BLaER1 (cell line): ENCODE measurements at regions not wholly inside any gene's neighbourhood (a gene's known extent, or its start where the extent isn't known, plus 50 kb on each side); places are given as distances from the start of the nearest gene placed in this dataset.

Experiments
- H3K27ac ChIP-seq: shearing (Covaris generic); formaldehyde crosslinking; 2 replicates; pipeline ENCODE4 v1.8.1; 2022
- H3K27me3 ChIP-seq: shearing (Covaris generic); formaldehyde crosslinking; 2 replicates; pipeline ENCODE4 v1.8.1; 2022
- H3K36me3 ChIP-seq: shearing (Covaris generic); formaldehyde crosslinking; 2 replicates; pipeline ENCODE4 v1.8.1; 2022
- H3K4me1 ChIP-seq: shearing (Covaris generic); formaldehyde crosslinking; 2 replicates; pipeline ENCODE4 v1.8.1; 2022
- H3K4me2 ChIP-seq: shearing (Covaris generic); formaldehyde crosslinking; 2 replicates; pipeline ENCODE4 v1.8.1; 2022
- H3K4me3 ChIP-seq: shearing (Covaris generic); formaldehyde crosslinking; 2 replicates; pipeline ENCODE4 v1.8.1; 2022
- H3K9ac ChIP-seq: shearing (Covaris generic); formaldehyde crosslinking; 2 replicates; pipeline ENCODE4 v1.8.1; 2022
- H3K9me3 ChIP-seq: shearing (Covaris generic); formaldehyde crosslinking; 2 replicates; pipeline ENCODE4 v1.8.1; 2022
- H4K20me1 ChIP-seq: shearing (Covaris generic); formaldehyde crosslinking; 2 replicates; pipeline ENCODE4 v1.8.1; 2022
- Cebpa-rat ChIP-seq: shearing (Covaris generic); IDR thresholded peaks from 2 replicates; pipeline ENCODE4 v1.8.1; 2022

GRCh38 chr20:60652046-60652445, 600.0 kb upstream of the CDH4 start:
- H3K27me3 ChIP-seq = no peaks in the 10 kb centered on the region

GRCh38 chr20:60652615-60653014, 599.4 kb upstream of the CDH4 start:
- H4K20me1 ChIP-seq = no peaks in the 10 kb centered on the region
- no peaks in the 10 kb centered on the region for H3K4me1 ChIP-seq
- H3K36me3 ChIP-seq = no peaks in the 10 kb centered on the region
- no peak for TF ChIP-seq Cebpa-rat
- no peaks in the 10 kb centered on the region for H3K9me3 ChIP-seq
- no peak overlapping the region for H3K4me2 ChIP-seq
- H3K27me3 ChIP-seq = no peaks in the 10 kb centered on the region
- H3K27ac ChIP-seq = no peak overlapping the region
- no peak overlapping the region for H3K4me3 ChIP-seq
- H3K9ac ChIP-seq = no peak overlapping the region

More at GRCh38 chr20:60652046-60652445, 600.0 kb upstream of the CDH4 start:
- no peak overlapping the region for H3K4me3 ChIP-seq
- no peak overlapping the region for H3K4me2 ChIP-seq
- no peaks in the 10 kb centered on the region for H3K4me1 ChIP-seq
- H4K20me1 ChIP-seq = no peaks in the 10 kb centered on the region
- 0 out of 2 replicates have a peak, but pooled peaks cover 2% of the 10 kb centered on the region for H3K9me3 ChIP-seq
- no peak for TF ChIP-seq Cebpa-rat
- no peak overlapping the region for H3K27ac ChIP-seq
- no peaks in the 10 kb centered on the region for H3K36me3 ChIP-seq
- no peak overlapping the region for H3K9ac ChIP-seq

- no peak overlapping the region for H3K9ac ChIP-seq
- no peak overlapping the region for H3K4me3 ChIP-seq
- H3K4me1 ChIP-seq = no peaks in the 10 kb centered on the region
- no peaks in the 10 kb centered on the region for H3K36me3 ChIP-seq
- H4K20me1 ChIP-seq = no peaks in the 10 kb centered on the region
- no peaks in the 10 kb centered on the region for H3K9me3 ChIP-seq
- H3K4me2 ChIP-seq = no peak overlapping the region
- no peak overlapping the region for H3K27ac ChIP-seq
- no peaks in the 10 kb centered on the region for H3K27me3 ChIP-seq
- no peak for TF ChIP-seq Cebpa-rat
These were observed 598.8 kb upstream of the CDH4 start for GRCh38 chr20:60653111-60653845.

GRCh38 chr20:60658681-60659080, 593.4 kb upstream of the CDH4 start:
- H3K27ac ChIP-seq = no peak overlapping the region
- H3K27me3 ChIP-seq = no peaks in the 10 kb centered on the region
- no peaks in the 10 kb centered on the region for H3K9me3 ChIP-seq
- no peak for TF ChIP-seq Cebpa-rat
- no peak overlapping the region for H3K9ac ChIP-seq
- no peaks in the 10 kb centered on the region for H3K4me1 ChIP-seq
- H3K4me2 ChIP-seq = no peak overlapping the region
- H3K4me3 ChIP-seq = no peak overlapping the region
- no peaks in the 10 kb centered on the region for H4K20me1 ChIP-seq
- H3K36me3 ChIP-seq = no peaks in the 10 kb centered on the region

- no peaks in the 10 kb centered on the region for H3K36me3 ChIP-seq
- H3K27ac ChIP-seq = no peak overlapping the region
- no peaks in the 10 kb centered on the region for H4K20me1 ChIP-seq
- H3K4me3 ChIP-seq = no peak overlapping the region
- H3K9ac ChIP-seq = no peak overlapping the region
- no peak overlapping the region for H3K4me2 ChIP-seq
- no peaks in the 10 kb centered on the region for H3K9me3 ChIP-seq
- no peaks in the 10 kb centered on the region for H3K4me1 ChIP-seq
- no peaks in the 10 kb centered on the region for H3K27me3 ChIP-seq
- TF ChIP-seq Cebpa-rat = no peak
These were observed 592.8 kb upstream of the CDH4 start for GRCh38 chr20:60659240-60659639.

- no peaks in the 10 kb centered on the region for H3K9me3 ChIP-seq
- no peak overlapping the region for H3K4me3 ChIP-seq
- no peak overlapping the region for H3K9ac ChIP-seq
- H3K27me3 ChIP-seq = no peaks in the 10 kb centered on the region
- no peak for TF ChIP-seq Cebpa-rat
- no peaks in the 10 kb centered on the region for H3K36me3 ChIP-seq
- no peak overlapping the region for H3K27ac ChIP-seq
- H3K4me1 ChIP-seq = no peaks in the 10 kb centered on the region
- H3K4me2 ChIP-seq = no peak overlapping the region
- no peaks in the 10 kb centered on the region for H4K20me1 ChIP-seq
These were observed 589.8 kb upstream of the CDH4 start for GRCh38 chr20:60662307-60662706.

GRCh38 chr20:60664106-60664505, 588.0 kb upstream of the CDH4 start:
- Histone ChIP-seq H4K20me1 (no peaks in the 10 kb centered on the region), H3K27me3 (no peaks in the 10 kb centered on the region), H3K27ac (no peak overlapping the region), H3K9me3 (no peaks in the 10 kb centered on the region), H3K4me1 (no peaks in the 10 kb centered on the region), H3K36me3 (no peaks in the 10 kb centered on the region), H3K4me2 (no peak overlapping the region), H3K9ac (no peak overlapping the region), H3K4me3 (no peak overlapping the region)
- TF ChIP-seq Cebpa-rat = no peak

- Histone ChIP-seq H3K36me3 (no peaks in the 10 kb centered on the region), H3K9ac (no peak overlapping the region), H3K4me2 (no peak overlapping the region), H3K27ac (no peak overlapping the region), H3K9me3 (no peaks in the 10 kb centered on the region), H3K27me3 (no peaks in the 10 kb centered on the region), H4K20me1 (no peaks in the 10 kb centered on the region), H3K4me3 (no peak overlapping the region), H3K4me1 (no peaks in the 10 kb centered on the region)
- TF ChIP-seq Cebpa-rat = no peak
These were observed 584.4 kb upstream of the CDH4 start for GRCh38 chr20:60667641-60668040.

- Histone ChIP-seq H3K9me3 (no peaks in the 10 kb centered on the region), H3K27me3 (no peaks in the 10 kb centered on the region), H3K9ac (no peak overlapping the region), H4K20me1 (no peaks in the 10 kb centered on the region), H3K27ac (no peak overlapping the region), H3K4me1 (no peaks in the 10 kb centered on the region), H3K4me2 (no peak overlapping the region), H3K4me3 (no peak overlapping the region), H3K36me3 (no peaks in the 10 kb centered on the region)
- TF ChIP-seq Cebpa-rat = no peak
These were observed 582.9 kb upstream of the CDH4 start for GRCh38 chr20:60669211-60669610.

- H4K20me1 ChIP-seq = no peaks in the 10 kb centered on the region
- no peaks in the 10 kb centered on the region for H3K9me3 ChIP-seq
- no peaks in the 10 kb centered on the region for H3K36me3 ChIP-seq
- H3K27ac ChIP-seq = no peak overlapping the region
- H3K27me3 ChIP-seq = no peaks in the 10 kb centered on the region
- H3K4me1 ChIP-seq = no peaks in the 10 kb centered on the region
- H3K4me2 ChIP-seq = no peak overlapping the region
- H3K4me3 ChIP-seq = no peak overlapping the region
- no peak for TF ChIP-seq Cebpa-rat
- no peak overlapping the region for H3K9ac ChIP-seq
These were observed 576.0 kb upstream of the CDH4 start for GRCh38 chr20:60676011-60676410.

GRCh38 chr20:60677819-60678218, 574.2 kb upstream of the CDH4 start:
- Histone ChIP-seq H4K20me1 (no peaks in the 10 kb centered on the region), H3K9ac (no peak overlapping the region), H3K4me1 (no peaks in the 10 kb centered on the region), H3K36me3 (no peaks in the 10 kb centered on the region), H3K4me2 (no peak overlapping the region), H3K27ac (no peak overlapping the region), H3K4me3 (no peak overlapping the region), H3K27me3 (no peaks in the 10 kb centered on the region), H3K9me3 (no peaks in the 10 kb centered on the region)
- no peak for TF ChIP-seq Cebpa-rat
